Stimulated activated CD4-positive, alpha-beta T cell treated with anti-CD3 and anti-CD28 coated beads, Interleukin-4, amount 100 ng/mL, for 24 hours (primary cell): ENCODE measurements at regions not wholly inside any gene's neighbourhood (a gene's known extent, or its start where the extent isn't known, plus 50 kb on each side); places are given as distances from the start of the nearest gene placed in this dataset.

ENCODE experiments used
- DNase-seq: peaks from one replicate; pipeline ENCODE4 v3.0.0-alpha.2; 2020

DNA sequence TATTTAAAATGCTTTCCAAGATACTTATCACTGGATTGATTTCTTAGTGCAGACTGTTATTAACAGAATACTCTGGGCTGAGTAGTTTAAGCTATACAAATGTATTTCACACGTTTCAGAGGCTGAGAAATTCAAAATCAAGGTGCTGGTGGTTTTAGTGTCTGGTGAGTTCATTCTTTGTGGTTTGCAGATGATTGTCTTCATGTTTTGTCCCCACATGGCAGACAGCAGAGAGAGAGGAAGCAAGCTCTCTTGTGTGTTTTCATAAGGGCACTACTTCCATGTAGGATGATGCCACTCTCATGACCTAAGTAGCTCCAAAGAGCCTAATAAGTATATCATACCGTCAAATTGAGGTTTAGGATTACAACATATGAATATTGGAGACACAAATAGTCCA, 1348.9 kb upstream of the FLRT2 start:
- no peak for DNase-seq

DNA sequence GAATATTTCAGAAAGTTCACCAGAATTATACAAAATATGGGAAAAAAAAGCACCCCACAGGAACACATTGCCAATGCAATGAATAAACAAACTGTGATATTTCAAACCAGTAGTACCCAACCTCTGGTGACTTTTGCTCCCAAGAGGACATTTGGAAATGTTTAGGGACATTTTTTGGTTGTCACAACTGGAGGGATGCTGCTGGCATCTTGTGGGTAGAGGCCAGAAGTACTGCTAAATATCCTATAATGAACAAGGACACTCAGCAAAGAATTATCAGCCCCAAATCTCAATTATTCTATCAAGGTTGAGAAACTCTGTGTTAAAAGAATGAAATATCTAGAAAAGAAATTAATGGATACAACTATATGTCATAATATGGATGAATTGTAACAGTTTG, 1334.4 kb upstream of the FLRT2 start:
- DNase-seq, result no peak

DNA sequence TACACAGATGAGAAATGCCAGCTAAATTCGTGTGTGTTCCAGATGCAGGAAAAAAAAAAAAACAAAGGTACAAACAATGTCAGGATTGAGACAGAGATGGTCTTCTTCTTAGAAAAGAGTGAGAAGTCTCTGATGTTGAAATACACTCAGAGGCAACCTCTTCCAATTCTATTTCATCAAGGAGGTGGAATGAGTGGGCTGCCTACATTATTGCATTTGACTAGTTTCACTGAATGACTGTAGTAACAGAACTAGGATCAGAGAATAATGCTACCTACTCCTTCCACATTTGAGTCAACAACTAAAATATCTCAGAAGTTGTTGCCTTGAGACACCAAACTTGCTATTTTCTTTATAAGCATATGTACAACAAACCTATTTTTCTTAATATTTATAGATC, 1332.2 kb upstream of the FLRT2 start:
- DNase-seq, result no peak

DNA sequence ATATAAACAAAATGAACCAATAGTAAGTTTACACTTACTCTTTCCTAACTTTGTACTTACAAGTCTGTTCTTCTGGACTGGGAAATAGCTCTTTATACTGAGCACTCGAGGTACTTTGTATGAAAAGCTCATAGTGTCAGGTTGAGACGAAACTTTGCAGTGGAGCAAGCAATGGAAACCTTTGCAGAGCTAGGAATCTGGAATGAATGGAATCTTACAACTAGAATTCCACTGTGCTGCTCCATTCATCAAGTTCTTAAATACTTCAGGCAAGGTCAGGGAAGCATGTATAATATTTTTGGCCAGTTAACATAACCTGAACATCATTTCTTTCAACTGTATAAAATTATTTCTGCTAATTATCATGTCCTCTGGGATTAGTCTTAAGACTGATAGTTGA, 1327.5 kb upstream of the FLRT2 start:
- no peak for DNase-seq

DNA sequence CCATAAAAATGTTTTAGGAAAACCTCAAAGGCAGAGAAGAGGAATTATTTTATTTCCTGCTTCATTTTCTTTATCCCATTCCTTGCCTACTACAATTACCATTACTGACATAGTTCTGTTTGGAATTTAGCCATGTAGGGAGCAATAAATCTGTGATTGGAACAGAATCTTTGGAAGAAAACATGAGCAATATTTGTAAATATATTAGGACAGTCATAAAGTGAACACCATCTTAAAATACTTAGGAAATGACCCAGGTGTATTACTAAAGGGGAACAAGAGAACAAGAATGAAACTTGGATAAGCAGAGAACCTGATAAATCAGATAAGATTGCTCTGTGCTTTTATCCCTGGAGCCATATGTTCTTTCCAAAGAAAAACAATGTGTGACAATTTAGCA, 1326.0 kb upstream of the FLRT2 start:
- DNase-seq, result no peak

DNA sequence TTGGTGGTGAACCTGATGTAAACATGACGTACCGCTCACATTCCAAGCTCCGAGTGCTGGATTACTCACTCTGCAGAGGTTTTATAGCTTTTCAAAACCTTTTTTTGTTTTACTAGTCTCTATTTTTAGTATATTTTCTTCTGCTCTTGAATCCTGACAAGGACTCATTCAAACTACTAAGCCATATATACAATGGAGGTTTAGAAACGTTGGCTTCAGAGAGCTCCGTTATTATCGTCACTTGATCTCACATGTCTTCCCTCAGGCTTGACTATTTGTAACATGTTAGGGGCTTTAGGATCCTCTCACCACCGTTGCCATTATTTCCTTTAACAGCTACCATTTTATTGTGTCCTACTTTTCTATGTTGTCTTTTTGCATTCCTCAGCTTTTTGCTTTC, 1321.5 kb upstream of the FLRT2 start:
- DNase-seq, result no peak

DNA sequence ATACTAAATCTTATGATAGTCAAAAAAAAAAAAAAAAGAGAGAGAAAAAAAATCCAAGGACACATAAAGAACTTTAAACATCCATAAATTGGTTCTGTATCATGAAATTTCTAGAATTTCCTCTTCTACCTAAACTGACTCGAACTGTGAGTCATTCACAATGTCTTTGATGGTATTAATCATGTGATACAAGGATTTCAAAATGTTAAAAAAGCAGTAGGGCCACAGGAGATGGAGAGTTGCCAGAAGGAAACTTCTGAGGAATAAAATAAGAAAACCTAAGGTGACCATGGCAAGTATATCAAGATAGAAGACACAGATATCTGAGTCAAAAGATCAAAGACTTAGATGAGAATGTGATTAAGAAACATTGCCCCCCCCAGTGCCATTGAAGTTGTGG, 1320.9 kb upstream of the FLRT2 start:
- DNase-seq, result no peak

DNA sequence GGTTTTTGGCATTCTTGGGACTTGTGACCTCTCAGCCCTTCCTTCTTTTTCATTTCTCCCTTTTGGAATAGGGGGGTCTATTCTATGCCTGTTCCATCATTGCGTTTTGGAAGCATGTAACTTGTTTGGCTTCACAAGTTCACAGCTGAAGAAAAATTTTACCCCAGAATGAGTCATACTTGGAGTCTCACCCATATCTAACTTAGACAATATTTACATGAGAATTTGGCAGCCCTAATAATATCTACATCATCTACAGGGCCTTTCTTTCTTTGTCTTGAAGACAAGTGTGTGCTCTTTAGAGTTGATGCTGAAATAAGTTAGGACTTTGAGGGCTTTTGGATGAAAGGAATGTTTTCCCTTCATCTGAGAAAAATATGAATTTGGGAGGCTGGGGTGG, 1312.9 kb upstream of the FLRT2 start:
- no peak for DNase-seq

DNA sequence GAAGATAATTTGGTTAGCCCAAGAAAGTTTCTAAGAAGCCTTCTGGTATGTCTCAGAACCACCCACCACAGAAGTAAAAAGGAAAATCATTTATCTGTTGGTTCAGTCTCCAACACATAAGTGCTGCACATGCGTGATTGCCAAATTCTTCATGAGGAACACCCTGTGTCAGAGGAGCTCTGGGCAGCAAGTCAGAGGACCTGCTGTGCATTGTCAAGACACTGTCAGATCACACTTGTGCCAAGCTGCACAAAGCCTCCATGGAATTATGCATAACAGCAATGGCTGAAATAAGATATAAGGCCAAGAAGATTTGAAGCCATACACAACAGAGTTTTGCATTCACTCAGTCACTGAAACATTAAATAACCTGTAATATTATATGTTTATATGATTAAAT, 1304.7 kb upstream of the FLRT2 start:
- DNase-seq, result no peak

DNA sequence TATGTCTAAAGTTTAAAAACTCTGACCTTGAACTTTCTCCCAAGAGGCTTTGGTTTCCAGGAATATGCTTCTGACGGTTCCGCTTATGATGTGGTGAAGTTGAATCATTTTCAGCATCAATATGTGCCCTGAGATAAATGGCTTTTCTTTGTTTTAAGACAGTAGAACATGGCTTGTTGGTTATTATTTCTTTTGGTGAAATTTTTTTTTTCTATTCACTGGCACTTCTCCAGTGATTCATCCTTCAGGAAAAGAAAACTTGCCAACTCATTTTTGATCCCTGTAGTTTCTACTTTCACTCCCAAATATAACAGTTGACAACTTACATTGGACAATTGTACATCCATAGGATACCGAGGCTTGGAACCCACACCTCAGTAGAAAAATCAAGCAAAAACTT, 1301.2 kb upstream of the FLRT2 start:
- DNase-seq, result no peak

DNA sequence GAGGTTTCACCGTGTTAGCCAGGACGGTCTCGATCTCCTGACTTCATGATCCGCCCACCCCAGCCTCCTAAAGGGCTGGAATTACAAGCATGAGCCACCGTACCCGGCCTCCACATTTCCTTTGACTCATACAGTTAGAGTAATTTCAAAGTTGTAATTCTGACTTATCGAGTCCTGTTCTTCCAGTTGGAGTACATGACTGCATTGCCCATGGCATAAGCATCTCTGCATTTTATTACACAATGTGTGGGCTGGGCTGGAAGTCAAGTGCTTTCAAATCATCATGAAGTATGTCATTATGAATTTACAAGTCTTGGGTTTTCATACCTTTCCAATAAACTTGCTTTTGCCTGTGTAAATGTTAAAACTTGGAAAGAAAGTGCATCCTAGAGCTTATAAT, 1295.7 kb upstream of the FLRT2 start:
- no peak for DNase-seq

DNA sequence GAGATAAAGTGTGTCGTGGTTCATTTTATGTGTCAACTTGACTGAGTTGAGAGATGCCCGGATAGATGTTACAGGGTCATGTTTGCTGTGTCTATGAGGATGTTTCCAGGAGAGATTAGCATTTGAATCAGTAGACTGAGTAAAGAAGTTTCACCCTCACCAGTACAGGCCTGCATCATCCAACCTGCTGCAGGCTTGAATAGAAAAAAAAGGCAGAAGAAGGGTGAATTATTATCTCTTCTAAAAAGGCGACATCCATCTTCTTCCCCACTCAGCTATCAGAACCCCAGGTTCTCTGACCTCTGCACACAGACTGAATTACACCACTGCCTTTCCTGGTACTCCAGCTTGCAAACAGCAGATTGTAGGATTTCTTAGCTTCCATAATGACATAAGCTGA, 1293.7 kb upstream of the FLRT2 start:
- no peak for DNase-seq

DNA sequence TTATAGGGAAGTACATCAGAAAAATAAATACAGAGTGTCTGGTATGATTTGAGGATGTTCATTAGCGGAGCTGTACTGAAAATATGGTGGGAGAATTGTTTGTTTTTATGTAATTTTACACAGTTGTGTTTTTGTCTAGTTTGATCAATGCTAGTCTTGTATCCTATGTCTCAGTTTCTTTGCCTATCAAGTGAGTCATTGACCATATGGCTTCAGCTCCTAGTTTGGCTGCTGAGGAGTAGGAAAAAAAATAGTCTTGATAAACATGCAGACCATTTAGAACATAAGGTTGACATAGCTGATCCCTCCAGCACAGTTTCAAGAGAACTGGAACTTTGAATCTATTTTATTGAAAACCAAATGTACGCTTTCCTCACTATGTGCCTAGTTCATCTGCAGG, 1292.1 kb upstream of the FLRT2 start:
- no peak for DNase-seq

DNA sequence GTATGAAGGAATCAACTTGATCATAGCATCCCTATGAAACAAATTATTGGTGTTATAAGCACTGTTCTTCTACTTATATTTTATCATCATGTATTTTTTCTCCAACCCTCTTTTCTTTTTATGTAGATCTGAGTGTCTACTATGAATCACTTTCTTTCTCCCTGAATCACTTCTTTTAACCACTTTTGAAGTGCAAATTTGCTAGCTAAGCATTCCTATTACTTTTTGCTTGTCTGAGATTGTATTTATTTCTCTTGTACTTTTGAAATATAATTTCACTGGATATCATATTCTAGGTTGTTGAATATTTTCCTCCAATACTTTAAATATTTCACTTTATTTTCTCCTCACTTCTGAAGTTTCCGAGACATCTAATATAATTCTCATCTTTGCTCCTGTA, 1282.3 kb upstream of the FLRT2 start:
- no peak for DNase-seq

DNA sequence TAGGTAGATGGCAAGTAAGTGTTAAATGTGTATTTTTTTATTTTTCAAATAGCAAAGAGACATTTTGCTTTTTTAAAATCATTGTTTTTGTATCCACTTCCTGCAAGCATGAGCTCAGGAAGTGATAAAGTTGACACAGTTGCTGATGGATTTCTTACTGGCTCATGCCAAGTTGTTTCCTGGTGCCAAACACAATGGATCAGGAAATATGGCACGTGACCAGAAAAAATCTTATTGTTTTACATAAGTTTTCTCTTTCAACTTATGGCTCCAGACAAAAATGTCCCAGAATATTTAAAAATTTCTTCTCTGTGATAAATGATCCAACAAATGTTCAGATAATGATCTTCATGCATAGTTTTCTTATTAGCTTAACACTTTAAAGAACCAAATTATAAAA, 1279.1 kb upstream of the FLRT2 start:
- no peak for DNase-seq

DNA sequence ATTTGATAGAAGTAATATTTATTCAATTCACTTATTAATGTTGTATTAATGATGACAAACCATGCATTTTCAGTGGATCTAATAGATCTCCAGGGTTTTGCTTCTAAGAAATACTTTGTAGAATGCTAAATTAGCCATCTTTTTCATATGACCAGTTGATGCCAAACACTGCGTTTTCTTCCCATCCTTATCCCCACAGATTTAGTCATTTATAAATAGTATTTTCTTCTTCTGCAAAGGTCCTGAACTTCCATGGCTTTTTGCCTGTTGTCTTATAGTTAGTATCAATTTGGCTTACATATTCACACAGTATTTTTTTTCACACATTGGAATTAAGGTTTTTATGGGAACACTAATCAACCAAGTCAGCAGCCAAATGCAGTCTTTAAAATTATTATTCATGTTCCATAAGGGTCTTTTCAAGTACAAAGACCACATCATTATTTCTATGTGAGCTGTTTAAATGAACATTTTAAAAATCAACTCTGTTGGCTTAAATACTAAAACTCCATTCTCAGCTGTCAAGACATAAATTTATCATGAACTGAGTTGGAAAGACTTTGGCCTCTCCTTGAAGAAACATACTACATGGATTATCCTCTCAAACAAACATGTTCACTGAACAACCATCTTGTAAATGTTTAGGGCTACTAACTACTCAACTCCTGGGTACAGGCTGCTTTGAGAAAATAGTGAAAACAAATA, 1278.4 kb upstream of the FLRT2 start:
- no peak for DNase-seq

DNA sequence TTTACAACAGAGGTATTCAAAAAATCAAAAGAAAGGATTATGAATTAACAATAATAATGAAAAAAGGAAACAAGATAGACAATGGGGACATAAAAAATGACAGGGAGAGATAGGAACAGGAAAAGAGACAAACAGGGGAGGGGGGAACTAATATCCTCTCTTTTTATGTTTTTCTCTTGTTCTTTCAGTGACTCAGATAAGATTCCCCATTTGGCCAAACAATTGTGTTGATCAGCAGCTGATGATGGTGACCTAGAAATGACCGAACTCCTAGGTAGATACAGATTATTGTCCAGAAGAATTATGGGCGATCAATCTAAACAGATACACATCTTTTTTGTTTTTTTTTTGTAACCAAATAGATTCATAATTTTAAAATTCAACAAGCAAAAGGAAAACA, 1277.2 kb upstream of the FLRT2 start:
- no peak for DNase-seq

DNA sequence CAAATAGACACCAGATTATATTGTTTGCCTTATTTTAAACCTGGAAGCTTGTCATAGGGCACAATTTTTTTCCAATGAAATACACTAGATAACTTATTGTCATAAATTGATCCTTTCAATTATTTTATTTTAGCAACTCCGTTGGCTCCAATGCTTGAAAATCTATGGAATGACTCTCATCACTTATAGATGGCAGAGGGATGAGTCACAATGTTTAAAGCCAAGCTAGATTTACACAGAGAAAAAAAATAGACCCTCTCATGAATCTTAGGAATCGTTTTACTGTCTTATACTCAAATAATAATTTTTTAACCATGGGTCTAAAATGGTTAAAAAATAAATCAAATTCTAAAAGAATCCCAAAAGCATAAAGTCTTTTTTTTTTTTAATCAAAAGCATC, 1276.6 kb upstream of the FLRT2 start:
- no peak for DNase-seq

DNA sequence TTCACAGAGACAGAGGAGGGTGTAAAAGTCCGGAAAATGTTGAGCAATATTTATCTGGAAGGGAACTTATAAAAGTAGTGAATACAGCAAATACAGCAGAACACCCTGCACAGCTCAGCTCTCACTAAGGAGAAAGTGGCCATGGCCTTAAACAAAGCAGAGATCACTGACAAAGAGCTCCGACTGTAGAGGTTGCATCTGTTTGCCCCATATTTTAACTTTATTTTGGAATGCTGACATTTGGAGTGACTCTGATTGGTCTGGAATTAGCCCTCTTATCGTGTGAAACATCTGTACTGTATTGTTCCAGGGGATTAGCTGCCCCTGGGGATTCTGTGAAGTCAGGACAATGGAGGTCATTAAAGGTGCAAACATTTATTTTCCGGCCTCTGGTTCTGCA, 1275.7 kb upstream of the FLRT2 start:
- DNase-seq, result no peak

DNA sequence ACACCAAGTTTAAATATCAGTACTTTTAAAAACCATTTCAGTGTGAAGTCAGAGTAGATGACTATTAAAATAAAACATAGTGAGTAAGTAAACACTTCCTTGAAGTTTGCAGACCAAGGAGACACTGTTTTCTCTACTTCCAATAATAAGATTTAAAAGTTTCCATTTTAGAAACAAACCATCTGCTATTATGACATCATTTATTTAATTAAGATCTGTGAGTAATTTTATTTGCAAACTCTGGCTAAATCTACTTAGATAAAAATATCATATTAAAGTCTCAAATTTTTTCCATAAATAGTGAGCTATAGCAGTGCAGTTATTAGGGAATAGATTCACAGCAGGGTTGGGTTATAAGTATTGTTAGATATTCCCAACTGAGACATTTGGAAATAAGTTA, 1267.0 kb upstream of the FLRT2 start:
- no peak for DNase-seq

DNA sequence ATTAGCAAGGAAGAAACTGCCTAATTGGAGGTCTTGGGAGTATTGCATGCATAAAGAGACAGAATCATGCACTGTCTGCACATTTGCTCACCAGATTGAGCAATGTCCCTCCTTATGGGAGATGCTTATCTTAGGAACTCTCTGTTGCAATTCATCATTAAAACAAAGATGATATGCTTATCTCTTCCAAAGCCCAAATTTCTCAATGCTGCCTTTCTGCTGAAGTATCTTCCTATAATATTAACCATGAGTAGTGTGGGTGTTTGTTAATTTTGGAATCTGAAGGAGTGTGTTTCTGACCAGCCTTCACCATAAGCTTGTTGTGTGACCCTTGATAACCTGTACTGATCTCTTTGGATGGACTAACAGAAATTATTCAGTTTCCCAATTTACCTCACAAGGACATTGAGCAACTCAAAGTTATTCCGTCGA, 1257.6 kb upstream of the FLRT2 start:
- DNase-seq, result no peak

DNA sequence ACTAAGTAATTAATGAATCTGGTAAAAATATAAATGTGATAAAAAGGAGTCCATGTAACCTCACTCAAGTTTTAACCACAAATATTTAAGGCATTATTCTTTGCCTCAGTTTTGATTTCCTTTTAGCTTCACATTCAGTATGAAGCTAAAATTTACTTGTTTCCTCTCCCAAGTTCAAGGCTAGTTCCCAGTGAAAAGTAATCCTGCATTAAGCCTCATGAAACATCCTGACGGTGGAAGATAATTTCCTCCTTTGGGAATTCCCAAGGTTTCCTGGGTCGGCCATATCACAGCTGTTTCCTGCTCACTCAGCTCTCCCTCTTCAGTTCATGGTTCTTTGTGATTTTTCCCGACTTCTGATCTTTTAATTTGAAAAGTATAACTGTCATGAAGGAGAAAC, 1256.8 kb upstream of the FLRT2 start:
- DNase-seq, result no peak

DNA sequence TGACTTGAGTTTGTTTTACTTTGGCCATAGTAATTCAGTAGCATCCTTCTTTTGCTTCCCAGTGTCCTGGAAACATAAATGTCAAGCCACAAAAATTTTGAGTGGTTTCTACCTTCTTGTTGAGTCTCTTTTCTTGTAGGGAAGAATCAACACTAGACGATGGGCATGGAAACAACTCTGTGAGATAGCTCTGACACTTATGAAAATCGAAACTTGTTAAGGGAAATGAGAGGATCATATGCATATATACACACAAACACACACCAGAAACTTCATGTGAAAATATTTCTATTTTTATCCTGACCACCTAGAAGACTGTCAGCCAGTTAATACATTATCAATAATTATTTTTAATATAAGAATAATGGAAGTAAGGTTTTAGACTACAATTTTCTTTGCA, 1247.3 kb upstream of the FLRT2 start:
- DNase-seq, result no peak

DNA sequence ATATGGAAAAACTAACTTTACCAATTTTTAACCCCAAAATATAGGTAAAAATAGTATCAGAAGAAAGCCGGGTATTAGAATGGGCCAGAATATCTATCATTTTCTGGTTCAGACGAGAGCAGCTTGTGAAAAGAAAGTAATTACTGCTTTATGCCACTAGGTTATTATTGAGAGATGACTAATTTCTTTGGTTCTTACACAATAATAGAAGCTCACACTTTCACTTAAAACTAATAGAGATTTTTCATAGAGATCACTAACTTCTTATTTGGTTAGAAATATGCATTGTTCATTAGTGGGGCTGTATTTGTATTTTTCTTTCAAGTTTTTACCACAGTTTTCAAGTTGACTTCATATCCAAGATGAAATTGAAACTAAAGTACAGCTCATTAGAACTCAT, 1241.2 kb upstream of the FLRT2 start:
- no peak for DNase-seq

DNA sequence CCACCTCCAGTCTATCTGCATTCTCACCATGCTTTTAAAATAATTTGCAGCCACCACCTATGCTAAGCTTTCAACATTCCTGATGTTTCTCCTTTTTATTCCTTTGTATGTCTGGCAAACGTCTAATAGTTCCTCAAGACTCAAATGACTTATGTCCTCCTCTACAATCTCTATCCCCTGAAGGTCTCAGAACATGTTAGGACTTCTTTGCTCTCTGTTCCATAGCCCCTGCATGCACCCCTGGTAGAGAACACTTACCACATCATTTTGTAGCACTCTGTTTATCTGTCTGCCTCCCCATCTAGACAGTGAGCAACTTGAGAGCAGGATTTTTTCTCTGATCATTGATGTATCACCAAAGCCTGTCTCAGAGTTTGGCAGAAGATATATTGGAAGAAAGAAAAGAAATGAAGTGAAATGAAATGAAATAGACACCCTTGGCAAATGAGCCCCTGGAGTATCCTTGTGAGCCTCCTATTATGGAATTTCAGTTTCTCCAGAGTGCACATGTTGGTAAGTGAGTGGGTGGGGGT, 1231.2 kb upstream of the FLRT2 start:
- no peak for DNase-seq

DNA sequence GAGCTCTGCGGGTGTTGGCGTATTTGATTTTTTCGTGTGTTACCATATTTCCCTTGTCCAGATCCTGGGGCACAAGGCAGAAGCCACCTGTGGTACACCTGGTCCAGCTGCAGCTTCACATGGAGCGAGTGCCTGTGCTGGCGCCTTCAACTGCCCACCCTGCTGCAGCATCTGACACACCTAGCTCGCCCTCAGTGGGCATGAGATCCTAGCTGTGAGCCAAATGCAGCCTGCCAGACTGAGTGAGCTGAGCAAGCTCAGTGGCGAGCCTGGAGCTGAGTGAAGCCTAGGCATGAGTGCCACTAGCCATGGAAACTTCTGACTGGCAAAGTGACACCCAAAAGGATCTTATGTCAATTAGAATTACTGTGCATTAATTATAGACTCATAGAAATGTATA, 1226.8 kb upstream of the FLRT2 start:
- DNase-seq, result no peak
